HG02623 (cell line): ENCODE measurements at regions not wholly inside any gene's neighbourhood (a gene's known extent, or its start where the extent isn't known, plus 50 kb on each side); places are given as distances from the start of the nearest gene placed in this dataset.

ENCODE experiments used
- ATAC-seq: cut with Tn5 transposase; IDR thresholded peaks from one replicate; pipeline ENCODE4 v1.9.1; 2021; ENCODE audit warnings: moderate library complexity; ENCODE audit not compliant: unreplicated experiment

- no peak for ATAC-seq
Measured at GRCh38 chrX:147828719-147829118, 83.0 kb upstream of the FMR1 start.

DNA sequence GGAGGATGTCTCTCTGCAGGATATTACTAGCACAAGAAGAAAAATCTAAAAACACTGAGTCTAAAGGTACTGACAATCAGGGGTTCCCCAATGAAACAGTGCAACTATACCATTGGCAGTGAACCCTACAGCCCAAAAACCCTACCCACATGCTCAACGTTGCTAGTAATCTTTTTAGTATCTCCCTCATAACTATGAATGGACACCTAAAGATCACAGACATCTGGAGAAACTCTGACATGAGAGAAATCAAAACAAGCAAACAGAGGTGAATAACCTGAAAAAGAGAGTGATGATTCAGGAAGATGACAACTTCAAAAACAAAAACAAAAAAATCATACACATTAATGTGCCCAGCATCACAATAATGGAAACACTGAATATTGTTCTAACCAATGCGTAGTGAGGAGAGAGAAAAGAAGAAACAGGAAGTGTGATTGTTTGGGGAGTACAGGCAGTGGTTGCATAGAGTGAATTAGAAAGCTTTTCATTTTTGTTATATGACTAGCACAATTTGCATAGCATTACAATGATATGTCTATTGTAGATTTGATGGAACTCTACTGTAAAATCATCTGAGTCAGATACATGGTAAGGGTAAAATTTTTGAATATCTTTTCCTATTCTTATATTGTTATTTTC lies 78.9 kb upstream of the FMR1 start:
- peak; percentile 58 for ATAC-seq

GRCh38 chrX:147838465-147839131 lies 73.1 kb upstream of the FMR1 start:
- ATAC-seq: no peak

- ATAC-seq: no peak
Measured at GRCh38 chrX:147846676-147847075, 65.0 kb upstream of the FMR1 start.

DNA sequence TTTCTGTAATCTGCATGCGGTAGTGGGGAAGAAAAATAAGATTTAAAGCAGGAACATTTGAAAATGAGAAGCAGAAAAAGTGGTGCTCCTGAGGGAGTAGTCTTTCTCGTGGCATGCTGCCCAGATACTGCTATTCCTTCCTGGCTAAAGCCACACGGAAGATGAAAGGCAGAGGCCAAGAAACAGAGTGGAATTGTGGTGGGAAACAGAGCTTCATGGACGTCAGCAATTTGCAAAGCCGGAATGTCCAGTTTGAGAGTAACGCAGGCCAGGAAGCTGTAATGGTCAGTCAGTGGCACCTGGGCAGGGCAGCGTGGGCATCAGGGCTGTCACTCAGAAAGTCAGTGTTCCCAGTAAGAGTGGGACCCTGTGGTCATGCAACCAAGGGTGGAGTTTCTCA lies 63.7 kb upstream of the FMR1 start:
- ATAC-seq: no peak

DNA sequence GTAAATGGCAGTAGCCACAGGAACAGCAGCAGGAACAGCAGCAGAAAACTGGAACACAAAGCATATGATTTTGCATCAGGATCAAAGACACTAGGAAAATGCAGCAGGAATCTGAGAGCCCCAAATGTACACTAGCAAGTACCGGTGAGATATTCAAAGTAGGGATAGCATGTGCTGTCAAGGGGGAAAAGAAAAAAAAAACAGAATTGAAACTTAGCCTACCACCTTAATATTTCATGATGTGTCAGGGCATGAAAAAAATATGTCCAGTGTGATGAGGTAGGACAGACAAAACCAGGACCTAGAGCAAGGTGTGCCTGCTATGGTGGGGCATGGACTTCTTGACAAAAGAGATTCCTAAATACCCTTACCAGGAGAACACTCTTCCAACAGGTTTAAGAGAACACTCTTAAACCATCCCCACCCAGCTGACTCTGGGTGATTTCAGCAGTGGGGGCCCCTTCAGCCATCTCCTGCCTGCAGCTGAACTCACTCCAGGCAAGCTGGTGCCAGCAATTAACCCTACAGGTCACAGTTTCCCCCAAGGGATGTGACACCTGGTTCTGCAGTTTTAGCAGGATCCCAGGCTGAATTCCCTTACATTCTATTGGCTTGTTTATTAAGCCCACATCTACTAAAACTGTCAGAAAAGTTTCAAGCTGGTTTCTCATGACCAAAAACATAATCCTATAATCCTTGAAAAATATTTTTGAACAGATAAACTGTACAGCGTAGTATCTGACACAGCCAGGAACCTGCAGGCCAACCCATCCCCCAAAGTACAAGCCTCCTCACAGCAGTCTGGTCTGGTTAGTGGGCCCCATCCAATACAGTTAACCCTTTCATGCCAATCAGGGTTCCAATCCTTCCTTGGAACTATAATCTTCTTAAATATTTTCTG lies 62.9 kb upstream of the FMR1 start:
- ATAC-seq: no peak

GRCh38 chrX:147850875-147851274 lies 60.8 kb upstream of the FMR1 start:
- peak; percentile 69 for ATAC-seq

DNA sequence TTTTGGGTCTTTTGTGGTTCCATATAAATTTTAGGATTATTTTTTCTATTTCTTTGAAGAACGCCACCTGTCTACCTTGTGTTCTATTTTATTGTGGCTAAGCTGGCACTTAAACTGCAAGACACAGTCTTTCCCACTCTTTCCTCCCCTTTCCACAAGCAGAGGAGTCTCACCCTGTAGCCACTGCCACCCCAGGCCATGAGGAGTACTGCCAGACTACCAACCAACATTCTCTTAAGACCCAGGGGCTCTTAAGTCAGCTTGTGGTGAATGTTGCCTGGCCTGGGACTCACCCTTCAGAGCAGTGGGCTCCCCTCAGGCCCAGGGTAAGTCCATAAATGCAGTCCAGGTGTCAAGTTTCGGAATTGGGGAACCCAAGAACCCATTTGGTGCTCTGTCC lies 58.0 kb upstream of the FMR1 start:
- no peak for ATAC-seq

- no peak for ATAC-seq
Measured at GRCh38 chrX:147859666-147860065, 52.1 kb upstream of the FMR1 start.
